T-helper 2 cell treated with Interferon-gamma antibody and Interleukin-4, amounts not matched to agents 5 μg/mL and 100 μg/mL, for 36 hours (primary cell): ENCODE measurements at regions not wholly inside any gene's neighbourhood (a gene's known extent, or its start where the extent isn't known, plus 50 kb on each side); places are given as distances from the start of the nearest gene placed in this dataset.
"Not testable (repeated sequence)": the region's sequence is repeated elsewhere in the genome, so short reads cannot be mapped to it uniquely, and the experiment has no call there.

Source experiments
- DNase-seq: peaks from one replicate; pipeline ENCODE4 v3.0.0; 2021; ENCODE audit warnings: low spot score
- H3K27ac Mint-ChIP-seq: one replicate; pipeline ENCODE4 v1.8.0; 2021; ENCODE audit warnings: mild to moderate bottlenecking, mixed read lengths
- H3K27me3 Mint-ChIP-seq: one replicate; pipeline ENCODE4 v1.8.0; 2021; ENCODE audit warnings: low read depth, mixed read lengths
- H3K36me3 Mint-ChIP-seq: one replicate; pipeline ENCODE4 v1.8.0; 2021; ENCODE audit warnings: low read depth, mixed read lengths
- H3K4me1 Mint-ChIP-seq: one replicate; pipeline ENCODE4 v1.8.0; 2021; ENCODE audit warnings: low read depth, mixed read lengths
- H3K4me3 Mint-ChIP-seq: one replicate; pipeline ENCODE4 v1.8.0; 2022; ENCODE audit warnings: mild to moderate bottlenecking, moderate library complexity, mixed read lengths
- H3K9me3 Mint-ChIP-seq: one replicate; pipeline ENCODE4 v1.8.0; 2021; ENCODE audit warnings: mixed read lengths

- H3K4me3 Mint-ChIP-seq, H3K36me3 Mint-ChIP-seq, DNase-seq, H3K27me3 Mint-ChIP-seq, H3K4me1 Mint-ChIP-seq, H3K27ac Mint-ChIP-seq, H3K9me3 Mint-ChIP-seq: not testable (repeated sequence)
Measured at GRCh38 chr21:6500681-6501080, 4020.7 kb upstream of the TPTE start.

GRCh38 chr21:6506167-6506894 is 4015.1 kb upstream of the TPTE start:
- H3K9me3 Mint-ChIP-seq, H3K36me3 Mint-ChIP-seq, H3K27me3 Mint-ChIP-seq, H3K4me3 Mint-ChIP-seq, DNase-seq, H3K27ac Mint-ChIP-seq, H3K4me1 Mint-ChIP-seq: not testable (repeated sequence)

- H3K9me3 Mint-ChIP-seq, H3K4me1 Mint-ChIP-seq, H3K27ac Mint-ChIP-seq, DNase-seq, H3K27me3 Mint-ChIP-seq, H3K36me3 Mint-ChIP-seq, H3K4me3 Mint-ChIP-seq: not testable (repeated sequence)
Measured at GRCh38 chr21:6507632-6508031, 4013.8 kb upstream of the TPTE start.

DNA sequence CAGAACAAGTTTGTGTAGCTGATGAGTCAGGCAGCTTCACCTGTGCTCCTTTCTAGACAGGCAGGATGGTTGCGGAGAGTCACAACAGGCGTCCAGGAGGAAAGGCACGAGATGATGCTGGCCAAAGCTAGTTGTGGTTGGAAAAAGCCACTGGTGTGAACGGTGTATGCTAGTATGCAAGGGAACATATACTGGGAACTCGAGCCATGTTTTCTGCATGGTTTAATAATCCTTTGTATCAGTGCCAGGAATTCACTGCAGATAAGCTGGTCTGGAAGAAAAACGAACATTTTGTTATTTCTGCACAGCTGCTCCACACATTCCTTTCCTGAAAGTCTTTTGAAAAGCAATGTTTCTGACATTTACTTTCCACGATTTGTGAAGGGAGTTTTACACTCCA is 3999.6 kb upstream of the TPTE start:
- H3K27me3 Mint-ChIP-seq, H3K4me1 Mint-ChIP-seq, H3K27ac Mint-ChIP-seq, H3K9me3 Mint-ChIP-seq, H3K36me3 Mint-ChIP-seq, DNase-seq, H3K4me3 Mint-ChIP-seq: not testable (repeated sequence)

GRCh38 chr21:6526213-6526612 is 3995.2 kb upstream of the TPTE start:
- not testable (repeated sequence) for H3K27ac Mint-ChIP-seq, H3K4me1 Mint-ChIP-seq, H3K4me3 Mint-ChIP-seq, H3K9me3 Mint-ChIP-seq, DNase-seq, H3K27me3 Mint-ChIP-seq, H3K36me3 Mint-ChIP-seq

DNA sequence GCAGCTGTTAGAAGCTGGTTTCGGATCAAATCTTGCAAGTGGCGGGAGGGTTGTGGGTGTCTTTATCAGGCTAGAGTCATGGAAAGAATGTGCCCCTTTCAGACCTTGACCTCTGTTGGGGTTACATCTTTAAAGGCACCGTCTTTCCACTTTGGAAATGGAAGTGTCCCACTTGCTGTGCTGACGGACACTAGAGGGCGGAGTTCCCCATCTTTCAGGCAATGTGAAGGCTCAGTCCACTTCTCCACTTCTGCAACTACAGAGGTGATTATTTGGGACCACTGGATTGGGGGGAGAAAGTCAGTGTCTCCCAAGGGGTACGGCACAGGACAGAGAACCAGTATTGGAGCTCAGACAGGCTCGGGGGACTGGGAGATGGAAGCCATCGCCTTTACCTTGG is 3990.7 kb upstream of the TPTE start:
- H3K27me3 Mint-ChIP-seq, DNase-seq, H3K27ac Mint-ChIP-seq, H3K4me1 Mint-ChIP-seq, H3K9me3 Mint-ChIP-seq, H3K4me3 Mint-ChIP-seq, H3K36me3 Mint-ChIP-seq: not testable (repeated sequence)

GRCh38 chr21:6533261-6533660 is 3988.1 kb upstream of the TPTE start:
- not testable (repeated sequence) for H3K27me3 Mint-ChIP-seq, H3K27ac Mint-ChIP-seq, H3K4me3 Mint-ChIP-seq, H3K9me3 Mint-ChIP-seq, H3K36me3 Mint-ChIP-seq, DNase-seq, H3K4me1 Mint-ChIP-seq

DNA sequence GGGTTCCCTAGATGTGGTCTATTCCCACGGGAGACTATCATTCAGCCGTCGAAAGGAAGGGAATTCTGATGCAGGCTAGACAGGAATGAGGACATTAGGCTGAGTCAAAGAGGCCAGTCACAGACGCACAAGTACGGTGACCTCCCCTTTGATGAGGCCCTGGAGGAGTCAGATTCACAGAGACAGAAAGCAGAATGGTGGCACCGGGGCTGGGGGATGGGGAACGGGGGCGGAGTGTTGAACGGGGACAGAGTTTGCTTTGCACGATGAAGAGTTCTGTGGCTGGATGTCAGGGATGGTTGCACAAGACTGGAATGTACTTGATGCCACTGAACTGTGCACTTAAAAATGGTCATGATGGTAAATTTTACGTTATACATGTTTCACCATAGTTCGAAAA is 3983.1 kb upstream of the TPTE start:
- H3K27ac Mint-ChIP-seq, DNase-seq: not testable (repeated sequence)

DNA sequence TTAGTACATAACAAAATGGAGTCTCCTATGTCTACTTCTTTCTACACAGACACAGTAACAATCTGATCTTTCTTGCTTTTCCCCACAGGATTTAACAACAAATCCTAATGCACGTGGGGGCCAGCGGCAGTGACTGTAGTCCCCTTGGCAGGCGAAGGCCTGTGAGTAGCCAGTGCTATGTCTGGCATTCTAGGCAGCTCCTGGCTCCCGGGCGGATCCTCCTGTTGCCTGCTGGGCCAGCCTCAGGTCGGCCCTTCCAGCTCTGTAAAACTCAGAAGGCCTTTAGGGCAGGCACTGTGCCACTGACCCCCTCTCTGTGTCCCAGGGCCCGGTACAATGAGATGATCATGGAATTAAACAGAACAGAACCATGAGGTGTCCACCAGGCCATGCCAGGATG is 3981.7 kb upstream of the TPTE start:
- H3K4me1 Mint-ChIP-seq = not testable (repeated sequence)

More for the DNA sequence above, 3983.1 kb upstream of the TPTE start:
- not testable (repeated sequence) for H3K9me3 Mint-ChIP-seq, H3K27me3 Mint-ChIP-seq, H3K4me3 Mint-ChIP-seq, H3K36me3 Mint-ChIP-seq, H3K4me1 Mint-ChIP-seq

GRCh38 chr21:6541036-6541435 is 3980.3 kb upstream of the TPTE start:
- not testable (repeated sequence) for H3K9me3 Mint-ChIP-seq, H3K27ac Mint-ChIP-seq, H3K4me1 Mint-ChIP-seq, H3K36me3 Mint-ChIP-seq, DNase-seq, H3K27me3 Mint-ChIP-seq, H3K4me3 Mint-ChIP-seq

More for the DNA sequence above, 3981.7 kb upstream of the TPTE start:
- not testable (repeated sequence) for DNase-seq, H3K27ac Mint-ChIP-seq, H3K4me3 Mint-ChIP-seq, H3K36me3 Mint-ChIP-seq, H3K27me3 Mint-ChIP-seq, H3K9me3 Mint-ChIP-seq

DNA sequence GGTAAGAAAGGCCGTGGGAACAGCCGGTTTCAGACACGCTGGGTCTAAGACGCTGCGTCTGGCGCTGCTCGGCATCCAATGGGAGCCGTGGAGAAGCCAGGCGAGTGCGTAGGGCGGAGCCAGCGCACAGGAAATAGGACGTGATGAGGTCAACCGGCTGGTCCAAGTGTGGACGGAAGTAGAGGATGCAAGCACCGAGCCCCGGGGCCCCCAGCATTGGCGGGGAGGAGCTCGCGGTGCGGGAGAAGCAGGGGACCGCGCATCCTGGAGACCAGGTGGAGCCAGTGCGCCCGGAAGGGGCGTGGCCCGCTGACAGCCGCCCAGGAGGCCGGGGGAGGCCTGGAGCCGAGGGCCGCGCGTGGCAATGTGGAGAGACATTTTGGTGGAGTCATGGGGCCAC is 3976.1 kb upstream of the TPTE start:
- H3K4me3 Mint-ChIP-seq, H3K4me1 Mint-ChIP-seq, H3K27me3 Mint-ChIP-seq, H3K36me3 Mint-ChIP-seq, H3K9me3 Mint-ChIP-seq, H3K27ac Mint-ChIP-seq, DNase-seq: not testable (repeated sequence)

GRCh38 chr21:6551045-6551444 is 3970.3 kb upstream of the TPTE start:
- DNase-seq, H3K27me3 Mint-ChIP-seq, H3K36me3 Mint-ChIP-seq, H3K4me1 Mint-ChIP-seq, H3K9me3 Mint-ChIP-seq, H3K27ac Mint-ChIP-seq, H3K4me3 Mint-ChIP-seq: not testable (repeated sequence)

DNA sequence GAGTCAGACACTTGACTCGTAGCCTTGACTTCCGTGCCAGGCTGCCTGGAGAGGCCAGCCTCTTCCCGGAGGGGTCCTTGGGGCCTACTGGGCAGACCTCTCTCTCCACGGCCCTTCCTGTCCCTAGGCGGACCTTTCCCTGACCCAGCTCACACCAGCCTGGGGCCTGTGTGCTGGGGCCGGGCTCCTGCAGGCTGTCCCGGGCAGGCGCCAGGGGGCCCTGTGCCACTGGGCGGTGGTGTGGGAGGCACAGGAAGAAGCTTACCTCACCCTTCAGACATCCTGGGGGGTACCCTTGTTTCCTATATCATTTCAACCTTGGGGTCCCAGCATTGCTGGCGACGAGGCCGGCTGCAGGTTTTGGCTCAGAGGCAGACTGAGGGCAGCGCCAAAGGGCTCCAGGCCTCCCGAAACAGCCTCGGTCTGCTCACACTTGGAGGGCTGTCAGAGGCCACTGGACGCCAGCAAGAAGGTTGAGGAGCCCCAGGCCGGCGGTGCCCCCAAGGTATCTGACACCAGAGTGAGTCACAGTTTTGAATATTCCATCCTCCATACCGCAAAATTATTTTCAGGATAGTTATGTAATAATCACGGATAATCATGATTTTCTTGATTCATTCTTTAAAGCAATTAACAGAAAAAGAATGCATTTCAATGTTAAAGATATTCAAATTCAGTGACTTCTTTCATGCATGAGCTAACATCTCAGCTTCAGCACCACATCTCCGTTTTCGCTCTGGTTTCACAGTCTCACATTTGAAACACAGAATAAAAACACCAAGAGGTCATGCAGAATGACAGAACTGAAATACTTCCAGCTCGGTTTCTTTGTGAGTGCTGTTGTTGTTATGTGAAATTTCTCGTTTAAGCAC is 3967.6 kb upstream of the TPTE start:
- not testable (repeated sequence) for H3K36me3 Mint-ChIP-seq, H3K4me1 Mint-ChIP-seq, H3K27ac Mint-ChIP-seq, DNase-seq, H3K9me3 Mint-ChIP-seq, H3K27me3 Mint-ChIP-seq, H3K4me3 Mint-ChIP-seq

DNA sequence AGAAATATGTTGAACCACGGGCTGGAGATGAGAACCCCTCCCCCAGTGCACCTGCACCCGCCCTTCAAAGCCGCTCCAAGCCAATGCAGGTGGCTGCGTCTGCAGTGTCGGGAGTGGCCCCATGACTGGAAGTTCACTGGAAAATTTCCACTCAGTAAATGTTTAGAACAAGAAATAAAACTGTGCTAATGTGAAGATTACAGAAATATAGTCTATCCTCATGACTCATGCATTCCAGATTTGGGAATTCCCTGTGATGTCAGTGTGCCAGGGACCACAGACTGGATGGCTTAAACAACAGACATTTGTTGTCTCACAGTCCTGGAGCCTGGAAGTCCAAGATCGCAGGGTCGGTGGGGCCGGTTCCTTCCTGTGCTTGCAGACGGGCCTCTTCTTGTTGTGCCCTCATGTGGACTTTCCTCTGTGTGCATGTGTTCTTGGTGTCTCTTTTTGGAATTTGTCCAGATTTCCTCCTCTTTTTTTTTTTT is 3967.0 kb upstream of the TPTE start:
- not testable (repeated sequence) for H3K9me3 Mint-ChIP-seq, H3K27me3 Mint-ChIP-seq, H3K27ac Mint-ChIP-seq, H3K4me3 Mint-ChIP-seq, DNase-seq, H3K4me1 Mint-ChIP-seq, H3K36me3 Mint-ChIP-seq
